K562 (cell line): ENCODE measurements at regions not wholly inside any gene's neighbourhood (a gene's known extent, or its start where the extent isn't known, plus 50 kb on each side); places are given as distances from the start of the nearest gene placed in this dataset.

Experiments
- CEBPG ChIP-seq, 3 experiments: fragments of 200-800 bp in 1 of 3; sonication (Bioruptor generic) in 1 of 3; sonication (generic) in 1 of 3; formaldehyde crosslinking in 1 of 3; IDR thresholded peaks in 2 of 3; conservative IDR thresholded peaks in 1 of 3; 2 replicates each; pipeline versions ENCODE4 v1.6.1 to v1.8.0; 2016 to 2022; ENCODE audit warnings: missing compliant biosample characterization in 2 of 3, missing genetic modification characterization in 2 of 3, mild to moderate bottlenecking in 1 of 3, missing genetic modification reagents in 1 of 3
- PATZ1 ChIP-seq: fragments of 250-450 bp; sonication (Bioruptor Pico); IDR thresholded peaks from 2 replicates; pipeline ENCODE4 v1.5.0; 2020; ENCODE audit warnings: mild to moderate bottlenecking, borderline replicate concordance
- REST ChIP-seq, 2 experiments: fragments of 450-650 bp; formaldehyde crosslinking in 1 of 2; IDR thresholded peaks; 2 replicates each; pipeline versions ENCODE4 v1.4.0 to v1.6.1; 2014 to 2020; ENCODE audit warnings: mild to moderate bottlenecking in 2 of 2, borderline replicate concordance in 1 of 2, low read depth in 1 of 2
- SMARCA4 ChIP-seq: fragments of 450-650 bp; IDR thresholded peaks from 2 replicates; pipeline ENCODE4 v1.6.1; 2016
- TAL1 ChIP-seq: fragments of 450-650 bp; IDR thresholded peaks from 2 replicates; pipeline ENCODE4 v1.6.1; 2016; ENCODE audit warnings: mild to moderate bottlenecking
- VEZF1 ChIP-seq: fragments of 200-800 bp; sonication (Bioruptor generic); IDR thresholded peaks from 2 replicates; pipeline ENCODE4 v1.6.1; 2017; ENCODE audit warnings: missing genetic modification characterization, missing compliant biosample characterization

GRCh38 chr2:56676966-56677365 is 493.2 kb downstream of the CCDC85A start (continued):
- no peak for TF ChIP-seq REST (IDR thresholded peaks at IDR 0.05; ENCODE audit: borderline replicate concordance)
- TF ChIP-seq REST (CRISPR knock-in tag; IDR thresholded peaks at IDR 0.05; ENCODE audit: low read depth), result no peak
- TF ChIP-seq TAL1, result no peak
- TF ChIP-seq CEBPG (CRISPR knock-in tag; IDR thresholded peaks at IDR 0.05), result no peak
- no peak for TF ChIP-seq CEBPG (tag; conservative IDR thresholded peaks at IDR 0.05 in 1 of 2, IDR thresholded peaks at IDR 0.05 in 1 of 2)
- no peak for TF ChIP-seq PATZ1
- TF ChIP-seq SMARCA4, result no peak
- no peak for TF ChIP-seq VEZF1 (CRISPR knock-in tag)
